Smooth muscle cell (in vitro differentiated cells): ENCODE measurements at regions not wholly inside any gene's neighbourhood (a gene's known extent, or its start where the extent isn't known, plus 50 kb on each side); places are given as distances from the start of the nearest gene placed in this dataset.

Experiments
- DNase-seq: peaks from one replicate; lab custom pipeline; 2025; ENCODE audit not compliant: unreplicated experiment; lab: John Stamatoyannopoulos, UW
- H2AFZ ChIP-seq: fragments of 200-600 bp; sonication (generic); 2 replicates; pipeline ENCODE4 v1.6.0; 2016; ENCODE audit warnings: antibody characterized with exemption, low read depth, mild to moderate bottlenecking
- H3F3A ChIP-seq: fragments of 200-600 bp; sonication (generic); 2 replicates; pipeline ENCODE4 v1.6.0; 2017; ENCODE audit warnings: antibody characterized with exemption, low read depth
- H3K27ac ChIP-seq: fragments of 200-600 bp; sonication (generic); 2 replicates; pipeline ENCODE4 v1.5.1; 2016; ENCODE audit warnings: low read depth, mild to moderate bottlenecking
- H3K27me3 ChIP-seq: fragments of 200-600 bp; sonication (generic); 2 replicates; pipeline ENCODE4 v1.6.1; 2016; ENCODE audit warnings: low read depth, mild to moderate bottlenecking
- H3K36me3 ChIP-seq: fragments of 200-600 bp; sonication (generic); 2 replicates; pipeline ENCODE4 v1.5.1; 2016; ENCODE audit warnings: low read depth
- H3K4me1 ChIP-seq: fragments of 200-600 bp; sonication (generic); 2 replicates; pipeline ENCODE4 v1.5.1; 2016; ENCODE audit warnings: low read depth
- H3K4me2 ChIP-seq: fragments of 200-600 bp; sonication (generic); 2 replicates; pipeline ENCODE4 v1.6.0; 2016; ENCODE audit warnings: mild to moderate bottlenecking
- H3K4me3 ChIP-seq: fragments of 200-600 bp; sonication (generic); 2 replicates; pipeline ENCODE4 v1.5.1; 2016; ENCODE audit warnings: mild to moderate bottlenecking
- H3K79me2 ChIP-seq: fragments of 200-600 bp; sonication (generic); 2 replicates; pipeline ENCODE4 v1.6.0; 2016; ENCODE audit warnings: low read depth, mild to moderate bottlenecking
- H3K9ac ChIP-seq: fragments of 200-600 bp; sonication (generic); 2 replicates; pipeline ENCODE4 v1.6.0; 2016; ENCODE audit warnings: low read depth
- H3K9me3 ChIP-seq: fragments of 200-600 bp; sonication (generic); replicated peaks from 2 replicates; pipeline ENCODE4 v1.5.1; 2016; ENCODE audit warnings: low read depth
- H4K20me1 ChIP-seq: fragments of 200-600 bp; sonication (generic); 2 replicates; pipeline ENCODE4 v1.6.0; 2016; ENCODE audit warnings: low read depth
- CTCF ChIP-seq: fragments of 200-600 bp; sonication (generic); IDR thresholded peaks from 2 replicates; pipeline ENCODE4 v1.5.1; 2017; ENCODE audit warnings: borderline replicate concordance, mild to moderate bottlenecking, antibody characterized with exemption; ENCODE audit not compliant: insufficient read depth, poor library complexity, severe bottlenecking
- WGBS: methylation state at CpG from one replicate; pipeline ENCODE4 v1.1.7; 2016; ENCODE audit warnings: low lambda C conversion rate; 5-methylcytosine and 5-hydroxymethylcytosine counted together

- no peaks in the 10 kb centered on the region for H3K79me2 ChIP-seq
- H4K20me1 ChIP-seq: no peaks in the 10 kb centered on the region
- no peaks in the 10 kb centered on the region for H3K36me3 ChIP-seq
- H3K9ac ChIP-seq: no peak overlapping the region
- H3K9me3 ChIP-seq: no peaks in the 10 kb centered on the region
- H3K4me2 ChIP-seq: no peak overlapping the region
- no peak overlapping the region for H3K4me3 ChIP-seq
- H3K4me1 ChIP-seq: no peaks in the 10 kb centered on the region
- no peak overlapping the region for H2AFZ ChIP-seq
- H3F3A ChIP-seq: no peaks in the 10 kb centered on the region
- no peaks in the 10 kb centered on the region for H3K27me3 ChIP-seq
- no peak overlapping the region for H3K27ac ChIP-seq
- no peak for DNase-seq
- TF ChIP-seq CTCF: no peak
These were observed 126.8 kb downstream of the RGS21 start for GRCh38 chr1:192443616-192444015.

GRCh38 chr1:192445241-192445640 lies 128.4 kb downstream of the RGS21 start:
- H3K27me3 ChIP-seq: no peaks in the 10 kb centered on the region
- no peak overlapping the region for H2AFZ ChIP-seq
- 76% methylated on average over 2 of the region's 2 CpGs for WGBS
- no peak for TF ChIP-seq CTCF
- no peak overlapping the region for H3K4me3 ChIP-seq
- H3F3A ChIP-seq: no peaks in the 10 kb centered on the region
- no peak overlapping the region for H3K27ac ChIP-seq
- H3K36me3 ChIP-seq: no peaks in the 10 kb centered on the region
- no peaks in the 10 kb centered on the region for H3K79me2 ChIP-seq
- H3K9ac ChIP-seq: no peak overlapping the region
- no peaks in the 10 kb centered on the region for H3K9me3 ChIP-seq
- no peak for DNase-seq
- no peak overlapping the region for H3K4me2 ChIP-seq
- no peaks in the 10 kb centered on the region for H4K20me1 ChIP-seq
- H3K4me1 ChIP-seq: no peaks in the 10 kb centered on the region

- Histone ChIP-seq H3K27me3 (no peaks in the 10 kb centered on the region), H3K4me3 (no peak overlapping the region), H3K79me2 (no peaks in the 10 kb centered on the region), H3K27ac (no peak overlapping the region), H3F3A (no peaks in the 10 kb centered on the region), H3K9ac (no peak overlapping the region), H4K20me1 (no peaks in the 10 kb centered on the region), H3K36me3 (no peaks in the 10 kb centered on the region), H3K9me3 (no peaks in the 10 kb centered on the region), H3K4me1 (no peaks in the 10 kb centered on the region), H3K4me2 (peak overlapping the region; percentile 23), H2AFZ (no peak overlapping the region)
- DNase-seq: no peak
- peak; percentile 96 for TF ChIP-seq CTCF
- 19% methylated on average over 7 of the region's 7 CpGs for WGBS
These were observed 129.2 kb downstream of the RGS21 start for GRCh38 chr1:192445839-192446489.

GRCh38 chr1:192448026-192448578 lies 127.5 kb upstream of the RGS1 start:
- no peaks in the 10 kb centered on the region for H3F3A ChIP-seq

More at GRCh38 chr1:192448026-192448578, 127.5 kb upstream of the RGS1 start:
- H3K4me3 ChIP-seq: no peak overlapping the region
- H3K27me3 ChIP-seq: no peaks in the 10 kb centered on the region
- no peaks in the 10 kb centered on the region for H3K36me3 ChIP-seq
- no peaks in the 10 kb centered on the region for H3K79me2 ChIP-seq
- H3K27ac ChIP-seq: no peak overlapping the region
- H3K9me3 ChIP-seq: no peaks in the 10 kb centered on the region
- H4K20me1 ChIP-seq: no peaks in the 10 kb centered on the region
- no peak overlapping the region for H3K4me2 ChIP-seq
- no peaks in the 10 kb centered on the region for H3K4me1 ChIP-seq
- DNase-seq: no peak
- TF ChIP-seq CTCF: no peak
- no peak overlapping the region for H3K9ac ChIP-seq
- no peak overlapping the region for H2AFZ ChIP-seq
